ENCODE measurements at regions not wholly inside any gene's neighbourhood (a gene's known extent, or its start where the extent isn't known, plus 50 kb on each side); places are given as distances from the start of the nearest gene placed in this dataset.

GRCh38 chr13:88649855-88650254 is 978.7 kb downstream of the SLITRK5 start:
- no peak for TF ChIP-seq CTCF (conservative IDR thresholded peaks at IDR 0.05)
- no peak for TF ChIP-seq EZH2 (IDR thresholded peaks at IDR 0.05; ENCODE audit: low read depth)
